SK-N-SH (cell line): ENCODE measurements at regions not wholly inside any gene's neighbourhood (a gene's known extent, or its start where the extent isn't known, plus 50 kb on each side); places are given as distances from the start of the nearest gene placed in this dataset.

ENCODE experiments used
- CTCF ChIA-PET: fragments of 300-600, 350-600 bp; formaldehyde crosslinking; extraction: SDS; loops from one replicate; lab custom pipeline; 2021; lab: Yijun Ruan, JAX
- POLR2A ChIA-PET: fragments of 350-600 bp; sonication (Branson Sonifier 250); formaldehyde crosslinking; extraction: SDS; loops from one replicate; lab custom pipeline; 2020; ENCODE audit warnings: antibody characterized with exemption, inconsistent platforms; lab: Yijun Ruan, JAX
- DNase-seq: peaks from one replicate; pipeline ENCODE4 v3.0.0; 2012
- H2AFZ ChIP-seq: fragments of 200-600 bp; sonication (generic); 2 replicates; pipeline ENCODE4 v1.8.1; 2016; ENCODE audit warnings: antibody characterized with exemption, mild to moderate bottlenecking, low read depth
- H3F3A ChIP-seq: fragments of 200-600 bp; sonication (generic); replicated peaks from 2 replicates; pipeline ENCODE3; 2016; ENCODE audit warnings: antibody characterized with exemption, mild to moderate bottlenecking; ENCODE audit not compliant: insufficient read depth
- H3K27ac ChIP-seq, 2 experiments: fragments of 200-500 bp in 1 of 2; fragments of 200-600 bp in 1 of 2; sonication (Bioruptor generic) in 1 of 2; sonication (generic), shearing (Covaris generic) in 1 of 2; 2 replicates each; pipeline versions ENCODE4 v1.5.1 to v1.6.1; 2014 to 2016; ENCODE audit warnings: low read depth in 2 of 2, inconsistent platforms in 1 of 2, low read length in 1 of 2, mild to moderate bottlenecking in 1 of 2, mixed read lengths in 1 of 2
- H3K27me3 ChIP-seq: fragments of 200-600 bp; sonication (generic), shearing (Covaris generic); 2 replicates; pipeline ENCODE4 v1.6.1; 2016; ENCODE audit warnings: mixed run types; ENCODE audit not compliant: insufficient read depth
- H3K36me3 ChIP-seq, 2 experiments: fragments of 200-500 bp in 1 of 2; fragments of 200-600 bp in 1 of 2; sonication (Bioruptor generic) in 1 of 2; sonication (generic) in 1 of 2; replicated peaks in 1 of 2; 2 replicates each; pipeline versions ENCODE3 to v1.5.1; 2014 to 2016; ENCODE audit warnings: low read length in 1 of 2, mild to moderate bottlenecking in 1 of 2; ENCODE audit not compliant: insufficient read depth in 2 of 2, control insufficient read depth in 1 of 2
- H3K4me1 ChIP-seq, 2 experiments: fragments of 200-500 bp in 1 of 2; fragments of 200-600 bp in 1 of 2; sonication (Bioruptor generic) in 1 of 2; sonication (generic), shearing (Covaris generic) in 1 of 2; 2 replicates each; pipeline versions ENCODE4 v1.5.1 to v1.6.1; 2014 to 2016; ENCODE audit warnings: low read depth in 1 of 2, low read length in 1 of 2, mixed run types in 1 of 2; ENCODE audit not compliant: insufficient read depth in 2 of 2, control insufficient read depth in 1 of 2
- H3K4me2 ChIP-seq: fragments of 200-600 bp; sonication (generic), shearing (Covaris generic); 2 replicates; pipeline ENCODE4 v1.6.1; 2017; ENCODE audit warnings: mixed run types
- H3K4me3 ChIP-seq, 2 experiments: fragments of 200-500 bp in 1 of 2; fragments of 200-600 bp in 1 of 2; sonication (Bioruptor generic) in 1 of 2; sonication (generic), shearing (Covaris generic) in 1 of 2; 2 replicates each; pipeline versions ENCODE4 v1.5.1 to v1.8.1; 2014 to 2016; ENCODE audit warnings: low read depth in 2 of 2, inconsistent platforms in 1 of 2, low read length in 1 of 2, mild to moderate bottlenecking in 1 of 2, mixed read lengths in 1 of 2, moderate library complexity in 1 of 2
- H3K79me2 ChIP-seq: fragments of 200-600 bp; sonication (generic); 2 replicates; pipeline ENCODE4 v1.8.1; 2017; ENCODE audit warnings: mild to moderate bottlenecking; ENCODE audit not compliant: insufficient read depth
- H3K9ac ChIP-seq: fragments of 200-600 bp; sonication (generic); 2 replicates; pipeline ENCODE4 v1.6.1; 2017; ENCODE audit warnings: mixed run types
- H3K9me2 ChIP-seq: fragments of 200-600 bp; sonication (generic); 2 replicates; pipeline ENCODE4 v1.6.1; 2017; ENCODE audit warnings: mixed run types
- H3K9me3 ChIP-seq: fragments of 200-600 bp; sonication (generic); 2 replicates; pipeline ENCODE4 v1.6.1; 2017; ENCODE audit warnings: mixed run types, mild to moderate bottlenecking, moderate library complexity
- H4K20me1 ChIP-seq: fragments of 200-600 bp; sonication (generic); 2 replicates; pipeline ENCODE4 v1.6.1; 2017; ENCODE audit warnings: mild to moderate bottlenecking, mixed run types; ENCODE audit not compliant: insufficient read depth
- CHD2 ChIP-seq: fragments of 150-350 bp; IDR thresholded peaks from 2 replicates; pipeline ENCODE4 v1.6.1; 2018; ENCODE audit warnings: low read length; ENCODE audit not compliant: partially characterized antibody
- ELF1 ChIP-seq: IDR thresholded peaks from 2 replicates; pipeline ENCODE4 v1.4.0; 2012
- EZH2phosphoT487 ChIP-seq: fragments of 200-600 bp; sonication (generic); IDR thresholded peaks from 2 replicates; pipeline ENCODE4 v1.6.1; 2017; ENCODE audit warnings: low read depth, mixed run types, mild to moderate bottlenecking, antibody characterized with exemption, moderate library complexity, borderline replicate concordance
- FOXJ3 ChIP-seq: sonication (generic); formaldehyde crosslinking; IDR thresholded peaks from 2 replicates; pipeline ENCODE4 v1.5.1; 2020; ENCODE audit warnings: mild to moderate bottlenecking, missing genetic modification reagents
- FOXM1 ChIP-seq: IDR thresholded peaks from 2 replicates; pipeline ENCODE4 v1.4.0; 2012; ENCODE audit warnings: low read depth, mild to moderate bottlenecking
- GABPA ChIP-seq: IDR thresholded peaks from 2 replicates; pipeline ENCODE4 v1.4.0; 2012; ENCODE audit warnings: low read depth, mild to moderate bottlenecking
- MEF2A ChIP-seq: IDR thresholded peaks from 2 replicates; pipeline ENCODE4 v1.4.0; 2012; ENCODE audit warnings: low read depth, borderline replicate concordance
- MXI1 ChIP-seq: IDR thresholded peaks from 2 replicates; pipeline ENCODE4 v1.6.1; 2012; ENCODE audit warnings: mild to moderate bottlenecking, low read depth, low read length, improper control_type of control experiment
- SIN3A ChIP-seq: IDR thresholded peaks from 2 replicates; pipeline ENCODE4 v1.6.1; 2012; ENCODE audit warnings: low read depth, mild to moderate bottlenecking, low read length, moderate library complexity, borderline replicate concordance
- SMC3 ChIP-seq: IDR thresholded peaks from 2 replicates; pipeline ENCODE4 v1.6.1; 2012; ENCODE audit warnings: low read depth, low read length, improper control_type of control experiment
- TAF1 ChIP-seq: IDR thresholded peaks from 2 replicates; pipeline ENCODE4 v1.6.1; 2012; ENCODE audit warnings: low read depth, mild to moderate bottlenecking, low read length, moderate library complexity, borderline replicate concordance
- TCF12 ChIP-seq: IDR thresholded peaks from 2 replicates; pipeline ENCODE4 v1.4.0; 2012
- TEAD4 ChIP-seq: IDR thresholded peaks from 2 replicates; pipeline ENCODE4 v1.4.0; 2012; ENCODE audit warnings: mild to moderate bottlenecking, borderline replicate concordance; ENCODE audit not compliant: insufficient read depth
- WGBS: methylation state at CpG from one replicate; pipeline ENCODE4 v1.1.6; 2017; ENCODE audit warnings: low lambda C conversion rate; 5-methylcytosine and 5-hydroxymethylcytosine counted together
- TF ChIP-seq, protein P1 (sequence below): IDR thresholded peaks from 2 replicates; pipeline ENCODE4 v1.4.0; 2012; ENCODE audit warnings: low read depth, borderline replicate concordance
- TF ChIP-seq, protein P2 (sequence below): IDR thresholded peaks from 2 replicates; pipeline ENCODE4 v1.6.1; 2012; ENCODE audit warnings: mild to moderate bottlenecking, low read depth, low read length, moderate library complexity
- TF ChIP-seq, protein P3 (sequence below): fragments of 150-350 bp; IDR thresholded peaks from 2 replicates; pipeline ENCODE4 v1.6.1; 2017; ENCODE audit warnings: antibody characterized with exemption, low read length, low read depth, borderline replicate concordance
- TF ChIP-seq, protein P4 (sequence below): fragments of 150-350 bp; IDR thresholded peaks from 2 replicates; pipeline ENCODE4 v1.6.1; 2016; ENCODE audit warnings: mild to moderate bottlenecking, low read depth, low read length

DNA sequence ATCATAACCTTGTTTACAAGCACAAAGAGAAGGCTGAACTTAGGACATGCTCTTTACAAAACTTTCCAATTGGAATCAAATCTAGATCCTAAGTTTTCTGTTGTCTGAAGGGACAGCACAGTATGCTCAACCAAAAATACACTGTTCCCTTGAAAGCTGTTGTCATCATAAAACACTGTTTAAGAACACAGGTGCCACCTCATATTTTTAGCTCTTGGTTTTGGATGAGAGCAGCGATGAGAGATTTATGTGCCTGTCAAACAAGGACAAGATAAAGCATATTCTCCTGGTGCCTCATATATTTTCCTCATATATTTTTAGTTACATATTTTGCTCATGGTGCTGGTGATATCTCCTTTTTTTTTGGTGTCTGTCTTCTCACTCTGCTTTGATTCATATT is 788.4 kb downstream of the AACS start:
- Histone ChIP-seq H3K36me3 (no peaks in the 10 kb centered on the region), H3K4me1 (no peaks in the 10 kb centered on the region), H3K9ac (no peak overlapping the region), H2AFZ (no peak overlapping the region), H3K4me2 (no peak overlapping the region), H3F3A (no peaks in the 10 kb centered on the region), H3K27me3 (no peaks in the 10 kb centered on the region), H3K27ac (no peak overlapping the region), H3K9me2 (no peaks in the 10 kb centered on the region), H3K4me3 (no peak overlapping the region), H4K20me1 (no peaks in the 10 kb centered on the region), H3K79me2 (no peaks in the 10 kb centered on the region), H3K9me3 (no peaks in the 10 kb centered on the region; the same call in 1 of the 2 replicates)
- POLR2A ChIA-PET: no interaction called here
- no peak for DNase-seq
- 33% methylated on average over 1 of the region's 1 CpG for WGBS
- TF ChIP-seq, protein P1, sequence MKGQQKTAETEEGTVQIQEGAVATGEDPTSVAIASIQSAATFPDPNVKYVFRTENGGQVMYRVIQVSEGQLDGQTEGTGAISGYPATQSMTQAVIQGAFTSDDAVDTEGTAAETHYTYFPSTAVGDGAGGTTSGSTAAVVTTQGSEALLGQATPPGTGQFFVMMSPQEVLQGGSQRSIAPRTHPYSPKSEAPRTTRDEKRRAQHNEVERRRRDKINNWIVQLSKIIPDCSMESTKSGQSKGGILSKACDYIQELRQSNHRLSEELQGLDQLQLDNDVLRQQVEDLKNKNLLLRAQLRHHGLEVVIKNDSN: no peak
- no peak for TF ChIP-seq TCF12
- no peak for TF ChIP-seq FOXM1
- TF ChIP-seq ELF1: no peak
- TF ChIP-seq, protein P2, sequence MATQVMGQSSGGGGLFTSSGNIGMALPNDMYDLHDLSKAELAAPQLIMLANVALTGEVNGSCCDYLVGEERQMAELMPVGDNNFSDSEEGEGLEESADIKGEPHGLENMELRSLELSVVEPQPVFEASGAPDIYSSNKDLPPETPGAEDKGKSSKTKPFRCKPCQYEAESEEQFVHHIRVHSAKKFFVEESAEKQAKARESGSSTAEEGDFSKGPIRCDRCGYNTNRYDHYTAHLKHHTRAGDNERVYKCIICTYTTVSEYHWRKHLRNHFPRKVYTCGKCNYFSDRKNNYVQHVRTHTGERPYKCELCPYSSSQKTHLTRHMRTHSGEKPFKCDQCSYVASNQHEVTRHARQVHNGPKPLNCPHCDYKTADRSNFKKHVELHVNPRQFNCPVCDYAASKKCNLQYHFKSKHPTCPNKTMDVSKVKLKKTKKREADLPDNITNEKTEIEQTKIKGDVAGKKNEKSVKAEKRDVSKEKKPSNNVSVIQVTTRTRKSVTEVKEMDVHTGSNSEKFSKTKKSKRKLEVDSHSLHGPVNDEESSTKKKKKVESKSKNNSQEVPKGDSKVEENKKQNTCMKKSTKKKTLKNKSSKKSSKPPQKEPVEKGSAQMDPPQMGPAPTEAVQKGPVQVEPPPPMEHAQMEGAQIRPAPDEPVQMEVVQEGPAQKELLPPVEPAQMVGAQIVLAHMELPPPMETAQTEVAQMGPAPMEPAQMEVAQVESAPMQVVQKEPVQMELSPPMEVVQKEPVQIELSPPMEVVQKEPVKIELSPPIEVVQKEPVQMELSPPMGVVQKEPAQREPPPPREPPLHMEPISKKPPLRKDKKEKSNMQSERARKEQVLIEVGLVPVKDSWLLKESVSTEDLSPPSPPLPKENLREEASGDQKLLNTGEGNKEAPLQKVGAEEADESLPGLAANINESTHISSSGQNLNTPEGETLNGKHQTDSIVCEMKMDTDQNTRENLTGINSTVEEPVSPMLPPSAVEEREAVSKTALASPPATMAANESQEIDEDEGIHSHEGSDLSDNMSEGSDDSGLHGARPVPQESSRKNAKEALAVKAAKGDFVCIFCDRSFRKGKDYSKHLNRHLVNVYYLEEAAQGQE: no peak
- no peak for TF ChIP-seq SIN3A
- no peak for TF ChIP-seq MXI1
- CTCF ChIA-PET: no interaction called here

DNA sequence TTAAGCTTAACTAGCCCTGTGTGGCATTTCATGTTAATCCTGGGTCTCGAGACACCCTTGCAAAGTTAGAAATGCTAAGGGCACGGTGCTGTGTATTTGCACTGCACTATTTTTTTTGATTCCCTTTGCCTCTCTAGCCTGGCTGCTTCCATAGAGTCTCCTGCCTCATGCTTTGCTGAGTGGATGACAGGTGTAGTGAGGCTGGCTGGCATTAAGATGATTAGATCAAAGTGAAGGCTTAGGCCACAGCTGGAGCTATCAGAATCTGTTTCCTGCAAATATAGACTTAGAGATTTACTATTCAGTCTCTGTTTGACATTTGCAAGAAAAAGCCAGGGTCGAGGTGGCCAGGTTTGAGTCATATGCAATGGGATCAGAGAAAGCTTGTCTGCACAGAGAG is 791.1 kb downstream of the AACS start:
- CTCF ChIA-PET: no interaction called here
- no peaks in the 10 kb centered on the region for H3K27me3 ChIP-seq
- H4K20me1 ChIP-seq: no peaks in the 10 kb centered on the region
- no peaks in the 10 kb centered on the region for H3K79me2 ChIP-seq
- no peak overlapping the region for H3K4me2 ChIP-seq
- POLR2A ChIA-PET: no interaction called here
- H3K9me3 ChIP-seq: no peaks in the 10 kb centered on the region; the same call in 1 of the 2 replicates
- no peaks in the 10 kb centered on the region for H3F3A ChIP-seq
- H3K36me3 ChIP-seq: no peaks in the 10 kb centered on the region
- no peak overlapping the region for H2AFZ ChIP-seq
- H3K27ac ChIP-seq: no peak overlapping the region
- no peaks in the 10 kb centered on the region for H3K9me2 ChIP-seq
- no peak for DNase-seq
- WGBS: 2% methylated on average over 3 of the region's 3 CpGs
- H3K4me3 ChIP-seq: no peak overlapping the region
- H3K4me1 ChIP-seq: no peaks in the 10 kb centered on the region
- no peak overlapping the region for H3K9ac ChIP-seq
- TF ChIP-seq, protein P3, sequence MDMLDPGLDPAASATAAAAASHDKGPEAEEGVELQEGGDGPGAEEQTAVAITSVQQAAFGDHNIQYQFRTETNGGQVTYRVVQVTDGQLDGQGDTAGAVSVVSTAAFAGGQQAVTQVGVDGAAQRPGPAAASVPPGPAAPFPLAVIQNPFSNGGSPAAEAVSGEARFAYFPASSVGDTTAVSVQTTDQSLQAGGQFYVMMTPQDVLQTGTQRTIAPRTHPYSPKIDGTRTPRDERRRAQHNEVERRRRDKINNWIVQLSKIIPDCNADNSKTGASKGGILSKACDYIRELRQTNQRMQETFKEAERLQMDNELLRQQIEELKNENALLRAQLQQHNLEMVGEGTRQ: no peak
- TF ChIP-seq TEAD4 (no peak), MEF2A (no peak), SIN3A (no peak), EZH2phosphoT487 (no peak), MXI1 (no peak), GABPA (no peak), TAF1 (no peak), SMC3 (no peak), CHD2 (no peak), FOXJ3 (CRISPR knock-in tag) (no peak)
- TF ChIP-seq, protein P4, sequence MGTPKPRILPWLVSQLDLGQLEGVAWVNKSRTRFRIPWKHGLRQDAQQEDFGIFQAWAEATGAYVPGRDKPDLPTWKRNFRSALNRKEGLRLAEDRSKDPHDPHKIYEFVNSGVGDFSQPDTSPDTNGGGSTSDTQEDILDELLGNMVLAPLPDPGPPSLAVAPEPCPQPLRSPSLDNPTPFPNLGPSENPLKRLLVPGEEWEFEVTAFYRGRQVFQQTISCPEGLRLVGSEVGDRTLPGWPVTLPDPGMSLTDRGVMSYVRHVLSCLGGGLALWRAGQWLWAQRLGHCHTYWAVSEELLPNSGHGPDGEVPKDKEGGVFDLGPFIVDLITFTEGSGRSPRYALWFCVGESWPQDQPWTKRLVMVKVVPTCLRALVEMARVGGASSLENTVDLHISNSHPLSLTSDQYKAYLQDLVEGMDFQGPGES: no peak
- TF ChIP-seq, protein P1: no peak
